Left lobe of liver (tissue), 2 donors: ENCODE measurements at regions not wholly inside any gene's neighbourhood (a gene's known extent, or its start where the extent isn't known, plus 50 kb on each side); places are given as distances from the start of the nearest gene placed in this dataset.
"Not testable (repeated sequence)": the region's sequence is repeated elsewhere in the genome, so short reads cannot be mapped to it uniquely, and the experiment has no call there.

ENCODE experiments used
- ATAC-seq: fragments of 200-7000 bp; cut with Tn5 transposase; one replicate; pipeline ENCODE4 v1.9.1; 2020; ENCODE audit warnings: mild to moderate bottlenecking, moderate library complexity
- DNase-seq: peaks from one replicate; pipeline ENCODE4 v3.0.0-alpha.2; 2020; ENCODE audit warnings: low spot score
- donor health status: DM: no; HTN: no; CAD: no; lungs with moderate emphysema.
- donor health status: DM: no; HTN: yes; CAD: no.

GRCh38 chr5:87661784-87662566 lies 249.2 kb upstream of the CCNH start:
- ATAC-seq: no peak
- DNase-seq: no peak

DNA sequence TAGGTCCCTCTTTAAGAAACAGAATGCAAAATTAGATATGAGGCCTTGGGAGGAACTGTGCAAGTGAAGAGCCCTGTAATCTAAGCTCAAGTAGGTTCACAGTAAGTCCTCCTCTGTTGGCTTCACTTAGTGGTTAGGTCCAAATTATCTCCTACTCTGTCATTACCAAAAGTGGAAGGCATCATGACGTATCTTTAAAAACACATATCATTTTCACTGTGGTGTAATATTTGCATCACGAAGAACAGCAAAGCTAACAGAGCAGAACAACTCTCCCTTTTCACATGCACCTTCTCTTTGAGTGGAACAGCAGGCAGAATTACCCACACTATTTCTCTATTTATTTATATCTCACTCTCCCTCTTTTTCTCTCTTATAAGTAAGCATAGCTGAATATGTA lies 240.5 kb upstream of the CCNH start:
- ATAC-seq (no peak), DNase-seq (no peak)

- DNase-seq (no peak), ATAC-seq (no peak)
Observed at GRCh38 chr5:87650284-87650683, 237.6 kb upstream of the CCNH start.

GRCh38 chr5:87649455-87649854 lies 236.7 kb upstream of the CCNH start:
- no peak for DNase-seq
- no peak for ATAC-seq

DNA sequence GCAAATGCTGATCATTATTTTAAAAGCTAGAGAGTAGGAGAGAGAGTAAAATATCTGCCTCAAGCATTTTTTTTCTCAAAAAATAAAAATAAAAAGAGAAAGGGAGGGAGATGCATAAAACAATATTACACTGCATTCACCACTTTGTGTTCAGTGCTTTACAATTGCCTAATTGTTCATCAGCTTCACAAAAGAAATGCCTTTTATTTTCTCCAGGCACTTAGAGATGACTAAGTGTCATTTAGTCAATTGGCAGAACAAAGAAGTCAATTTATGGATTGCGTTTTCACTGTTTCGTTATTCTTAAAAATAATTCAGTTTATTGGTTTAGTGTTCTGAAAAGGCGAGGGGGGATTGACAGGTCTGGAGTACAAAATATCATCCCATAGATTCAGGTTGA lies 232.5 kb upstream of the CCNH start:
- DNase-seq (no peak), ATAC-seq (no peak)

DNA sequence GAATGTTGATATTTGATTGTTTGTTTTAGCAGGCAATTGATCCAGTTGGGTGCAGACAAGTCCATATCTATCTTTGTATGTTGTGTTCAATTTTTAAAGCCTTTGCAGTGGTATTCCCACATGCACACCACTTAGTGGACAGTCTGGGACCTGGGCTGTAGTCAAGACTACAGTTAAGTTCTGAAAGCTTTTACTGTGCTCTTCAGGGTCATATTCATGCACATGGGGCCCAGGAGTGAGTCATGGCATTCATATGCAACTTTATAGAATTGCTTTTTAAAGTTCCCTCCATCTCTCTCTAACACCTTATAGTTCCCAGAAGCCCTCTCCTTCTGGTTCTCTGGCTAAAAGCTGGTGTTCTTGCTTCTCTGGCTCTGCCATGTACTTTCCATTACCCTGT lies 228.2 kb upstream of the CCNH start:
- ATAC-seq: no peak

DNA sequence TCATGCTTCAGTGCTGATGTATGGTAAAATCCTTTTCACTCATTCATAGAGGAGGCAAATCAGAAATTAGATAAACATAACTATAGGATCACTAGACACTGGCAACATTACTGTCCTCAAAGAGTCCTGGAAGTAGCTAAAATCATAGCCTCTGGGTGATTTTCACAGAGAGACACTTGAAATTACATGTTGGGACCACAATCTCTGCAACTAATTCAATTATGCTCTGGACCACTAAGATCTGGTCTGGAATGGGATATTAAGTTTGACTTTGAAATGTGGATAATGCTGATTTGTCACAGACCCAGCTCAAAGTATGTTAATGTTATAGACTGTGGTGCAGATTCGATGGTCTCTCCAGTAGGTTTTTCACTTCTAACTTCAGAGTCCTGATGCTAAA lies 214.6 kb upstream of the CCNH start:
- ATAC-seq: no peak

More for the DNA sequence above, 228.2 kb upstream of the CCNH start:
- no peak for DNase-seq

DNA sequence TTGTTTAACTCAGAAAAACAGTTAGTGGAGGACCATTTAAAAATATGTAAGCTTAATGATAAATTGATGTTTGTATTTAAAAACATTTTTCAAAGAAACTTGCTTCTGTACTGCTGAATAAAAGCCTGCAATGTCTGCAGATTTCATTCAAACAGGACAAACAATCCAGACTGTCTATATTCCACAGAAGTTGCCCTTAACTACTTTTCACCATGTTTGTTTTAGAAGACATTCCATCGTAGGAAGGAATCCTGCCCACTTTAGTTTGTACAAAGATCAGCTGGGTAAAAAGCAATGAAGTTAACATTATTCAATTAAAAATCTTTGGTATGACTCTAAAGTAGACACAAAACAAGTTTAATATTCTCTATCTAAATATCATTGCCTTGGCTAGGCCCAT lies 195.7 kb upstream of the CCNH start:
- no peak for DNase-seq
- ATAC-seq: no peak

More for the DNA sequence above, 214.6 kb upstream of the CCNH start:
- no peak for DNase-seq

DNA sequence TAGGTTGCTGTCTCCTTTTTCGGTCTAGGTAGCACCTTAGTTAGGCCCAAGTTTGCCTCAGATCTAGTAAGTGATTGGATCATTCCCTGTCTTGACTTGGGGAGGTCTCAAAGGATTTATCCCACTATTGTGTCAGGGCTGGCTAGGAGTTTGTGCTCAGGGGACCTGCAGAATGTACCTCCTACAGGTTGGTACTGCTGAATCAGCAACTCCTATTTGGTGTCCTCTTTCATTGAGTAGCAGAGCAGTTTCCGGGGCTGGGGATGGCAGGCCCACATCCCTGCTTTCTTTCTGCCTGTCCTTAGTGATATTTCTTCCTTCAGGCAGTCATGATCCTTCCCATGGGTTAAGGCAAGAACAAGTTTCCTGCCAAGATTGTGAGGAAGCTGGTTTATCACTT lies 192.9 kb upstream of the CCNH start:
- no peak for DNase-seq
- ATAC-seq: no peak

GRCh38 chr5:87599778-87600177 lies 187.0 kb upstream of the CCNH start:
- ATAC-seq (no peak), DNase-seq (no peak)

DNA sequence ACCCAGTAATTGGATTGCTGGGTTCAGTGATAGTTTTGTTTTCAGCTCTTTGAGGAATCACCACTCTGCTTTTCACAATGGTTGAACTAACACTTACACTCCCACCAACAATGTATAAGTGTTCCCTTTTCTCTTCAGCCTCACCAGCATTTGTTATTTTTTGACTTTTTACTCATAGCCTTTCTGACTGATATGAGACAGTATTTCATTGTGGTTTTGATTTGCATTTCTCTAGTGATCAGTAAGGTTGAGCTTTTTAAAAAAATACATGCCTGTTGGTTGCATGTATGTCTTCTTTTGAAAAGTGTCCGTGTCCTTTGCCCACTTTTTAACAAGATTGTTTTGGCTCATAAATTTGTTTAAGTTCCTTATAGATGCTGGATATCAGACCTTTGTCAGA lies 185.7 kb upstream of the CCNH start:
- ATAC-seq (no peak), DNase-seq (no peak)

DNA sequence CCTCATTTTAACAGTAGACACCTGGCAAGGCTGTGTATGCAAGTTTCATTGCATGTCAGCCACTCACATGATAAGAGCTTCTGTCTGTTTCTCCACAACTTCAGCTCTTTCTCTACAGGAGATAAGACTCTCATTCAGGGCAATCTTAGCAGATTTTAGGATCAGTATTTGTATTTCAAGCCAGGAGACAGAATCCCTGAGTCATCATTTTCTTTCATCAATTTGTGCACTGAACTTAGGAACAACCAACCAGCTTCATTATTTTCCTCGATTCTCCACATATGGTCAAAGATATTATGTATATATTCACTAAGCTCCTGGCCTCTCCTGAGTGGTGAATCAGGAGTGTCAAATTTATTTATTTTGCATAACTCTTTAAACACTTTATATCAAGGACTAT lies 181.8 kb upstream of the CCNH start:
- DNase-seq (no peak), ATAC-seq (no peak)

DNA sequence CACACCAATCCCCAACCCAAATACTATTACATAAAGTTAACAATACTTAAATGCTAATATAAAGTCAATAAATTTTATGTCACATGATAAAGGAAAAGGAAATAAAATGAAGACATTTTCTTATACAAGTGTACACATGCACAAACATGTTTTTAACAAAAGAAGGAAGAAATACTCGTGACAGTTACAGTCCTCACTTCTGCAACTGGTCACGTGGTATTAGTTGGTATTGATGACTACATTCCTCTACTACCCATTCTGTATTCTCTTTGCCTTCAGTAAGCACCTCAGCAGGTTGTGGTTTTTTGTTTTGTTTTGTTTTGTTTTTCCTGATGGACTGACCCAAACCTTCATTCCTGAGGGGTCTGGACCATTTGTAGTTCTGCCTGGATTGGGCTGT lies 176.9 kb upstream of the CCNH start:
- no peak for ATAC-seq
- DNase-seq: no peak

DNA sequence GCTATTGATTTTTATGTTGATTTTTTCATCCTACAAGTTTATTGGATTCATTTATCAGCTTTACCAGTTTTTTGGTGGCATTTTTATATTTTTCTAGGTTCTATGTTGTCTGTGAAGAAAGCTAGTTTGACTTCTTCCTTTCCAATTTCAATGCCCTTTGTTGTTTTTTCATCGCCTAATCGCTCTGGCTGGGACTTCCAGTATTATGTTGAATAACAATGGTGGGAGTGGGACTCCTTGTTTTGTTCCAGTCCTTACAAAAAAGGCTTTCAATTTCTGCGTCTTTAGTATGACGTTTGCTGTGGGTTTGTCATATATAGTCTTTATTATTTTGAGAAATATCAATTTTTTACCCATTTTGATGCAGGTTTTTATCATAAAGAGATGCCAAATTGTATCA lies 175.6 kb upstream of the CCNH start:
- DNase-seq (no peak), ATAC-seq (no peak)

DNA sequence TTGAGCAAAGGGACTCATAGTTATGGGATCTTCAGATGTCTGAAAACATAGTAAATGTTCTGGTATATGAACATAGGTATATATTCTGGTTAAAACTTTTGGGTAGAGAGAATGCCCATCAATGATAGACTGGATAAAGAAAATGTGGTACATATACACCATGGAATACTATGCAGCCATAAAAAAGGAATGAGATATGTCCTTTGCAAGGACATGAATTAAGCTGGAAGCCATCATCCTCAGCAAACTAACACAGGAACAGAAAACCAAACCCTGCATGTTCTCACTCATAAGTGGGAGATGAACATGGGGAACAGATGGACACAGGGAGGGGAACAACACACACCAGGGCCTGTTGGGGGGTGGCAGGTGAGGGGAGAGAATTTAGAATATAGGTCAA lies 171.0 kb upstream of the CCNH start:
- not testable (repeated sequence) for DNase-seq

GRCh38 chr5:87582149-87582548 lies 169.4 kb upstream of the CCNH start:
- DNase-seq (no peak), ATAC-seq (no peak)

More for the DNA sequence above, 171.0 kb upstream of the CCNH start:
- ATAC-seq: not testable (repeated sequence)

DNA sequence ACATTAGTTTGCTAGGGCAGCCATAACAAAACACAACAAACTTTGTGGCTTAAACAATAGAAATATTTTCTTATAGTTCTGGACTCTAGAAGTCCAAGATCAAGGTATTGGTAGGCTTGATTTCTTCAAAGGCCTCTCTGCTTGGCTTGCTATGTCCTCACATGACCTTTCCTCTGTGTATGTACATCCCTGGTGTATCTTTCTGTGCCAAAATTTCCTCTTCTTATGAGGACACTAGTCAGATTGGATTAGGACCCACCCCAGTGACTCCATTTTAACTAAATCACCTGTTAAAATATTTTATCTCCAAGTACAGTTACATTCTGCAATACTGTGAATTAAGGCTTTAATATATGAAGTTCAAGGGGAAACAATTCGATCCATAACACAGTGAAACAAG lies 168.9 kb upstream of the CCNH start:
- no peak for DNase-seq
- ATAC-seq: no peak

GRCh38 chr5:87579678-87580077 lies 166.9 kb upstream of the CCNH start:
- ATAC-seq (no peak), DNase-seq (no peak)

DNA sequence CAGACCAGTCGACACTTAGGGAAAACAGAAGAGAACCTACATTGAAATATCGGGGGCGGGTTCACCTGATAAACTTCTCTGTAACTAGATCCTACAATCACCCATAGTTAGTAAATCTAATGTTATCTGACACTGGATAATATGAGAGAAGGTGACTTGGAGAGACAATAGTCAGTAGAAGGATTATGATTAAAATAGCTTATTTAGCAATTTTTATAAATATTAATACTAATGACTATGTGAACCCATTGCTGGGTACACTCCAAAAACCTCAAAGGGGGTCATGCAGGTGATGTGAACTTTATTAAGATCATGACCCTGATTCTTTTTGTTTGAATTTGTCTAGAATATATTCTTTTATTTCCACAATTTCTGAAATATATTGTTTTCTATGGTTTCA lies 164.1 kb upstream of the CCNH start:
- no peak for ATAC-seq
- DNase-seq: no peak

- ATAC-seq, DNase-seq: not testable (repeated sequence)
Observed at GRCh38 chr5:87576306-87576705, 163.6 kb upstream of the CCNH start.

DNA sequence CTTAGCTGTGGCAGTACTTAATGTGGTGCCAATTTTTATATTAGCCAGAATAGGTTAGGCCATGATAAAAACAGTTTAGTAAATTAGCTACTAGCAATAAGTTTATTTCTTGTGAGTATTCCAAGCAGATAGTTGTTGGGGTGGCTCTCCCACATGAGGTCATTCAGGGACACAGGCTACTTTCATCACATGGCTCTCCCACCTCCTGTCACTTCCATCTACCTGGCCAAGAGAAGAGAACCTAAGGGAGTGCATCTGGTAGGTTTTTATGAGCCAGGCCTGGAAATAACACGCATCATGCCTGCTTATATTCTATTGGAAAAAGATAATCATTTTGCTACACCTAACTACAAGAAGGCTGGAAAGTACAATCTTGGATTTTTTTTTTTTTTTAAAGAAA lies 161.4 kb upstream of the CCNH start:
- DNase-seq: no peak
- ATAC-seq: no peak

- no peak for DNase-seq
- ATAC-seq: no peak
Observed at GRCh38 chr5:87572611-87573010, 159.9 kb upstream of the CCNH start.

- ATAC-seq (no peak), DNase-seq (no peak)
Observed at GRCh38 chr5:87572090-87572489, 159.4 kb upstream of the CCNH start.
